GM19328 (cell line): ENCODE measurements at regions not wholly inside any gene's neighbourhood (a gene's known extent, or its start where the extent isn't known, plus 50 kb on each side); places are given as distances from the start of the nearest gene placed in this dataset.
"Not testable (repeated sequence)": the region's sequence is repeated elsewhere in the genome, so short reads cannot be mapped to it uniquely, and the experiment has no call there.

ENCODE experiments used
- ATAC-seq: cut with Tn5 transposase; IDR thresholded peaks from one replicate; pipeline ENCODE4 v1.9.1; 2021; ENCODE audit warnings: mild to moderate bottlenecking, moderate library complexity; ENCODE audit not compliant: unreplicated experiment

DNA sequence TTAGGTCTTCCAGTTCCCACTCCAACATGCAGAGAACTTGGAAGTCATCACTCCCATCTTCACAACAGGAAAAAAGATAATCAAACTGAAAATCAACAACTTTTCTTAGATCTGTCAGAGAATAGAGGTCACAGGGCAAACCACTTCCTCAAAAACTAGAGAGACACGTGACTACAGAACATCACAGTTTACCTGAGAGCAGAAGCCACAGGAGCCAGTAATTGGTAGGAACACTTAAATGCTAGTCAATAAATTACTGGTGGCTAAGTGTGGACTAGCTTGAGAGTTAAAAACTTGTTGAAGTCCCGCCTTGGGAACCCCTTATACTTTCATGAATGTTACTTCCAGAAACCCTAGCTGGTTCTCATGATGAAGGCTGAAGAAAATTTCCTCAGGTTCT is 81.1 kb downstream of the THSD1 start:
- ATAC-seq = peak; percentile 67

DNA sequence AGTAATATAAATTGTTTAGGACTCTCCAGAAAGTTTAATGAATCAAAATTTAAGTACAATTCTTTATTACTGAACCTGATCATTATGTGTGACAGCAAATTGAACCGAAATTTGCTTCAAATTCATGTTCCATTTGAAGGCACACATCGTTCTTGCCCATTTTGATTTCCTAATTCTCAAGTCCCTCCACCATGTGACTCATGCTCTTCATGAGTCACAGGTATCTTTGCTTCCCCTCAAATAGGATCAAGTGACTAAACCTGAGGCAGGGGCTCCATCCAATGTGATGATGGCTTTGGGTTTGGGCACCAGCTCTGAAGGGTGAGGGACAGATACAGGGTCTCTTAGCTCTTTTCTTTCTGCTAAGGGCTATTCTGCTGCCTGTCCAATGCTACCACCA is 86.1 kb downstream of the THSD1 start:
- no peak for ATAC-seq

DNA sequence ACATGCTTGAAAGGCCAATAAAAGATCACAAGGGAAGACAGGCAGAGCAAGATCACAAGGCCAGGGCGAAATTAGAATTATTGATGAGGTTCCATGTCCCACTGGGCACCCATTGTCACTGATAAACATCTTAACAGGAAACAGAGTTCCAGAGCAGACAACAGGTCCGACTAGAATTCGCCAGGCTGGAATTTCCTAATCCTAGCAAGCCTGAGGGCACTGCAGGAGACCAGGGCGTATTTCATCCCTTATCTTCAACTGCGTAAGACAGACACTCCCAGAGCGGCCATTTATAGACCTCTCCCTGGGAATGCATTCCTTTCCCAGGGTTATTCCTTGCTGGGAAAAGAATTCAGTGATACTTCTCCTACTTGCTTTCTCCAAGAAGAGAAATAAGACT is 96.1 kb downstream of the THSD1 start:
- not testable (repeated sequence) for ATAC-seq

DNA sequence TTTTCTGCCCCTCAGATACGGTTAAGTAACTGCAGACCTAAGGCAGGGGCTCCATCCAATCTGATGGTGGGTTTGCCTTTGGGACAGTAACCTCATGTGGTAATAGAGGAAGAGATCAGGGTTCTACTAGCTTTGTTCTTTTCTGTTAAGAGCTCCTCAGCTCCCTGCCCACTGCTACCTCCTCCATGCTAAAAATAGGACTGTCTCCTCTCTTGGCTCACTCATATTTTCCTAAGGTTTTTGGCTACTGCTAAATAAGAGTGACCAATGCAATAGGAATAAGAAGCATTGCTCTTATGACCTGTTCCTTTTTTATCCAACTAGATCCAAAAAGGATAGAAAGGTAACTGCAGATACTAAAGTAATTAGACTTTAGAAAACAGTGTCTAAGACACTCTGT is 99.6 kb downstream of the THSD1 start:
- not testable (repeated sequence) for ATAC-seq

DNA sequence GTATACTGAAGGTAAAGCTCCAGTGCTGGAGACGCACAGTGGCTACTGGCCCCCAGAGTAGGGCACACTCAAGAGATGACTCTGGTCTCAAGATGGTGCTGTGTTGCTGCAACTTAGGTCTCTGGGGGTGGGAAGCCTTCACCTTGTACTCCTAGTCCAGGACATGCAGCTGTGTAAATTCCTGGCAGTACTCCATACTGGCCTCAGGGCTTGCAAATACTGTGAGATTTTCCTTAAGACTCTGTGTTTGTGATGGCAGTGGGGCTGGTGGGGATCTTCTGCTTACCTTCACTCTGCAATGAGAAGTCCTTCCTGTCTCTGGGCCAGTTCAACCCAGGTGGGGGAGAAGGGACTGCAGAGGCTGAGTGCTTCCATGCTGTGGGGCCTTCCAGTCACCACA is 102.9 kb downstream of the THSD1 start:
- not testable (repeated sequence) for ATAC-seq

DNA sequence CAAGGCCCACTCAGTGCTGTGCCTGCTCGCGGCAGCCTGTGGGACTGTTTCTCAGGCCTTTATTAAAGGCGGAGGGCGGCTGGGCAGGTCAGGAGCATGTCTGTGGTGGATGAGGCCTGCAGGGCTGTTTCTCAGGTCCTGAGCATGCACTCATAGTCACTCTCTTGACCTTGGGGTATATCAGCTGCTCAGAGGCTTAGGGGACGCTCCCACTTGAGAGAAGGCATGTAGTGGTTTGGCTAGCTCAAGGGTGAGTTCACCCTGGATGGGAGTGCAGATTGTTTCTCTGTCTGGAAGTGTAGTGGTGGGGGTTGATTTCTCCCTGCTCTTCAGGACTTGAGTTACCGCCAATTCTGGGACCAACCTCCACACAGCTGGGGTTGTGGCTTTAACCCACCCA is 103.3 kb downstream of the THSD1 start:
- not testable (repeated sequence) for ATAC-seq

DNA sequence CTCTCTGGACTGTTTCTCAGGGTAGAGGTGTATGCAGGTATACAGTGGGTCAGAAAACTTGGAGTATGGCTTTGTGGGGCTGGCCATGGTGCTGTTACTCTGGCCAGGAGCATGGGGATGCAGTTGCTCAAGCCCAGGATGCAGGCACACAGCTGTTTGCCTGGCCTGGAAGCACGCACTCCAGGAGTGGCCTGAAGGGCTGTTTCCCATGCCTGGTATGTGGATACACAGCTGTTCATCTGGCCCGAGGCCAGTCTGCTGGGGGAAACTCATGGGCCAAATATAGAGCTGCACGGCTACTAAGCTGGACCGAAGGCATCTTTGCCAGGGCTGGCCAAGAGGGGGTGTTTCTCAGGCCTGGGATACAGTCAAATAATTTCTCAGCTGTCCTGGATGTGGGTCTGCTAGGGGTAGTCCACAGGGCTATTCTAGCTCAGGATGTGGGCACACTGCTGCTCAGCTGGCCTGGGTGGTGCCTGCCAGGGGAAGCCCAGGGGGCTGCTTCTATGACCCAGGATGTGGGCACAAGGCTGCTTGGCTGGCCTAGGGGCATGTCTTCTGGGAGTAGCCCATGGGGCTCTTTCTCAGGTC is 104.1 kb downstream of the THSD1 start:
- ATAC-seq = not testable (repeated sequence)

DNA sequence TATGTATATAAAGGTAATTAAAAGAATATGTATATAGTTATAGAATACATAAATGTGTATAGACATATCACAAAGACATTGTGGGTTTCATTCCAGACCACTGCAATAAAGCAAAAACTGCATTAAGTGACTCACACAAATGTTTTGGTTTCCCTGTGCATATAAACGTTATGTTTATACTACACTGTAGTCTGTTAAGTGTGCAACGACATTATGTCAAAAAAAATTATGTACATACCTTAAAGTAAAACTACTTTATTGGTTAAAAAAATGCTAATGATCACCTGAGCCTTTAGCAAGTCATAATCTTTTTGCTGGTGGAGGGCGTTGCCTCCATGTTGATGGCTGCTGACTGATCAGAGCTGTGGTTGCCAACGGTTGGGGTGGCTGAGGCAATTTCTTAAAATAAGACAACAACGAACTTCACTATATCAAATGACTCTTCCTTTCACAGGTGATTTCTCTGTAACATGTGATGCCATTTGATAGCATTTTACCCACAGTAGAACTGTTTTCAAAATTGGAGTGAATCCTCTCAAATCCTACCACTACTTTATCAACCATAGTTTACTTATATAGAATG is 107.8 kb downstream of the THSD1 start:
- ATAC-seq = not testable (repeated sequence)

DNA sequence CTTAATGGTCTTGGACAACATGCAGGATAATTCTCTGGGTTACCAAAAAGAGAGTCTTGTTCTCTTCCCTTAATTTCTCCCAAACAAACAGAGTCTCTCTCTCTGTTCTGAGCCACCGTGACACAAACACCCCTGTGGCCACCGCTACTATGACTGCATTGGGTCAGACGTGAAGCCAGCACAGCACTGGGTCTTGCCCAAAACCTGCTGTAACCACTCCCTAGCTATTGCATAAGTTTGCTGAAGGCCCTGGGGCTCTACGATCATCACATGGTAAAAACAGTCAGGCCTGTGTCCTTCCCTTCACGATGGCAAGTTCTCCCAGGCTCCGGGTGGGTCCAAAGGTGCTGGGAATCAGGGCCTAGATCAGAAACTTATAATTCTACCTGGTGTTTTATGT is 117.1 kb downstream of the THSD1 start:
- not testable (repeated sequence) for ATAC-seq

DNA sequence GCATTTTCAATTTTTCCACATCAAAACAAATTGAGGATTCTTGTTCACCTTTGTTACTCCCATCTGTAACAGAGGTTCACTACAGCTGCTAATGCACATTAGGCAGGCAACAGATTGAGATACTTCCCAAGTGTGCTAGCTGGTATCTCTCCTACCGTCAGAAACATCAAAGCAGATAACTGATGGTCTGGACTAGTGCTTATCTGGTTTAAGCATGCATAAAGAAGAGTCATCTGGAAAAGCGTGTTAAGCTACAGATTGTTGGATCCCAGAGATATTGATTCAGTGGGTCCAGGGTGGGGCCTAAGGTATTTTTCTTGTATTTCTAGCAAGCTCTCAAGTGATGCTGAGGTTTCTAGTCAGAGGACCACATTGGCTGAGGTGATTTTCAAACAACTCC is 122.0 kb upstream of the NEK3 start:
- ATAC-seq = not testable (repeated sequence)

DNA sequence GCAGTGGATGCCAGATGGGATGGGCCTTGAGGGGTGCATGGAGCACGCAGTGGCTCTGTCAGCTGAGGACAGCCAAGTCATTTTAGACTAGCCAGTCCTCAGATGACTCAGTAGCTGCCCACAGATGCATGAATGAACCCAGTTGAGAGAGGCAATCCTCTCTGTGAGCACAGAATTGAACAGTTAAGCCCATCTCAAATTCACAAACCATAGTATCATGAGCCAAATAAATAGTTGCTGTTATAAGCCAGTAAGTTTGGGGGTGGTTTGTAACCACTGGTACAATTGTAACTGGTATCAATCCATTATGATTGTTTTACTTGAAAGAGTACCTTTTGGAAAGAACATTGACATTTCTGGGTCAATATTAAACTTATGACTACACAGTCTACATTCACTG is 120.0 kb upstream of the NEK3 start:
- ATAC-seq = not testable (repeated sequence)

DNA sequence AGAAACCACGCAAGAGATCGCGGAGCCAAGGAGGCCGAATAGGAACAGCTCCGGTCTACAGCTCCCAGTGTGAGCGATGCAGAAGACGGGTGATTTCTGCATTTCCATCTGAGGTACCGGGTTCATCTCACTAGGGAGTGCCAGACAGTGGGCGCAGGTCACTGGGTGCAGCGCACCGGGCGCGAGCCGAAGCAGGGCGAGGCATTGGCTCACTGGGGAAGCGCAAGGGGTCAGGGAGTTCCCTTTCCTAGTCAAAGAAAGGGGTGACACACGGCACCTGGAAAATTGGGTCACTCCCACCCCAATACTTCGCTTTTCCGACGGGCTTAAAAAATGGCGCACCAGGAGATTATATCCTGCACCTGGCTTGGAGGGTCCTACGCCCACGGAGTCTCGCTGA is 94.9 kb upstream of the NEK3 start:
- not testable (repeated sequence) for ATAC-seq

DNA sequence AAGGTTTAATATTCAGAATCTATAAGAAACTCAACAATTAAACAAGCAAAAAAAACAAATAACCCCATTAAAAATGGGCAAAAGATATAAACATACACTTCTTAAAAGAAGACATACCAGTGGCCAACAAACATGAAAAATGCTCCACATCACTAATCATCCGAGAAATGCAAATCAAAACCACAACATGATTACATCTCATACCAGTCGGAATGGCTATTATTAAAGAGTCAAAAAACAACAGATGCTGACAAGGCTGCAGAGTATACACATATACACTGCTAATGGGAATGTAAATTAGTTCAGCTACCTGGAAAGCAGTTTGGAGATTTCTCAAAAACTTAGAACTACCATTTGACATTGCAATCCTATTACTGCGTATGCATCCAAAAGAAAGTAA is 81.4 kb upstream of the NEK3 start:
- peak; percentile 91 for ATAC-seq

DNA sequence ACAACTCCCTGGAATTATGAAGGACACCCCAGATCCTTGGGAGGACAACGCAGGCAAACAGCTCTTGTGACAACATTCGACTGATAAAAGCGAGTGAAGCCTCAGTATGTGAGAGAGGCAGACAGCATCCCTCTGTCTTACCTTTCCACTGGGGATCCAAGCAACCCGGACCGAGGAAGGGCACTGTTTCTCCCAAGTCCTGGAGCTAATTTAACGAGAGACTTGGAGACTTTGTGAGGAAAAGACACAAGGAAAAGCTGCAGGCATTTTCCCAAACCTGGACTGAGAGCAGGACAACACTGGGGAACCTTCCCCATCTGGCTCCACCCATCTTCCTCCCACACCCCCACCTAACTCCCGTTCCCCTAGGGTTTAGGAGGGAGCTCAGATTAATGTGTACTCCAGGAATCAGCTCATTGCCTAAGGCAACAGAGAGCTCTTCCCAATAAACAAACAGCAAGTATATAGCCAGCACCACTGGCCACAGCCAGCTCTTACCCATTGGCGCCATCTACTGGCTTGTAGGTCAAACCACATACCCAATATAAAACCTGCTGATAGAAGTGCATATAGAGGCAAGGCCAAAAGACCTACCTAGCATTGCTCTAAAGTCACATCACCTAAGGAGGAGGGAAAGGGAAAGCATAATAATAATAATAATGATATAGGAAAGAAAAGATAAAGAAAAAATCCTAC is 76.7 kb upstream of the NEK3 start:
- ATAC-seq = peak; percentile 68

DNA sequence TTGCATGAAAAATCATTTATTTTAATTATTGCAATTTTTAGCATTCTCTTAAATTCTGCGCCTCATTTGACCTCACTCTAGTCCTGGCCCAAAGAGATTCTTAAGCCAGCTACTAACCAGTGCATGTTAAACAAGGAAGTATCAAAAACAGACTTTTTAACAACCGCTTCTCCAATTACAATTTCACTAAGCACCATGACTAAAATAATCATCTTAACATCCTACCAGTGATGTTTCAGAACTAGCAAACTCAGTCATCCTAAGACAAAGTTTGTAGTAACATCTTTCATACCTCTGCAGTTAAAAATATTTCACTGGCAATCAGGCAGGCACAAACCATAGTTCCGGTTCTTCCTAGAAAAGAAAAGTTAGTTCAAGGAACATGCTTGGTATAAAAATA is 75.5 kb upstream of the NEK3 start:
- not testable (repeated sequence) for ATAC-seq

DNA sequence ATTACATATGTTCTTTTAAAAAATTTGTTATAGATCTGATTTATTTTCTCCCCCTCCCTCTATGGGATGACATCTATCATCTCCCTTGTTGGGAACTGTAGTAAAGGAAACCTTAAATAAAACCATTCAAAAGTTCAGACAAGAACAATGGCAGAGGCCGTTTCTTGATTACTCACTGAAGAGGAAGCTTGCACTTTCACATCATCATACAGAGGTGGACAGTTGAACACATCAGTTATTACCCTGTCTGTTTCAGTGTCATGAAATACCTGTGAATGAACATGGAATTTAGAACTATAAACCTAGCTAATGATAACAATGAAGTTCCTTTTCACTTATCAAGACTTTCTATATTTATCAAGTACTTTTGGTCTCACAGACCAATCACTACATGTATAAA is 63.7 kb upstream of the NEK3 start:
- ATAC-seq = not testable (repeated sequence)

DNA sequence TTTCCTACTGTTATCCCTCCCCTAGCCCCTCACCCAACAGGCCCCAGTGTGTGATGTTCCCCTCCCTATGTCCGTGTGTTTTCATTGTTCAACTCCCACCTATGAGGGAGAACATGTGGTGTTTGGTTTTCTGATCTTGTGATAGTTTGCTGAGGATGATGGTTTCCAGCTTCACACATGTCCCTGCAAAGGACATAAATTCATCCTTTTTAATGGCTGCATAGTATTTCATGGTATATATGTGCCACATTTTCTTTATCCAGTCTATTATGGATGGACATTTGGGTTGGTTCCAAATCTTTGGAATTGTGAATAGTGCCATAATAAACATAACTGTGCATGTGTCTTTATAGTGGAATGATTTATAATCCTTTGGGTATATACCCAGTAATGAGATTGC is 54.5 kb upstream of the NEK3 start:
- ATAC-seq = not testable (repeated sequence)

DNA sequence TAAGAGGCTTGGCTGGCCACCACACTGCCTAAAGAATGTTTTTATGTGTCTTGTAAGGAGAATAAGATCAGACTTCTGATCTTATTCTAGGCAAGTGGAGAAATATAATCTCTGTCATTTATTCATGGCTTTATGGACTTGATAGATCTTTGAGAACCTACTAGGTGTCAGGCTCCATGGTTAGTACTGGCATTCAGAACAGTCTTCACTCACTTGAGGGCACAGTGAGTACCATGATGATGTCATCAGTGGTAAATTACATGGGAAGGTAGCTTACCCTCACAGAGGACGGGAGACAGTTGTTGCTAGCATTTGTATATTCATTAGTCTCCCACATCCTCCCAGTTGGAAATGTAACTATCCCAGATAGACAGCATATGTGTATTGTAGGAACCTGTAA is 53.5 kb upstream of the NEK3 start:
- ATAC-seq = not testable (repeated sequence)

DNA sequence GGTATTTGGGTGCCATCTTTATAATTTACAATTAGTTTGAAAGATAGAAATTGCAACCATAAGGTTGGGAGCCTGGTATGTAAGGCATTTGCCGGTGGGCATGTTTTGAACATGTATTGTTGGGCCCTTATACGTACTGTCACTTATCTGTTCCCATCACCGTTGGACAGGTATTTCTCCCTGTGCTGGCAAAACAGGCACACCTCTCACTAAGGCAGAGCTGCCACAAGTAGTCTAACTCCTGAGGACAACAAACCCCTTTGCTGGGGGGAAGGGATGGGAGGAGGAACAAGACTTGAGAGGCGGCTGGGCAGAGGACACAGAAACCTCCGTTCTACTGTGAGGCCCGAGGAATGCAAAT is 52.0 kb upstream of the NEK3 start:
- ATAC-seq = not testable (repeated sequence)

DNA sequence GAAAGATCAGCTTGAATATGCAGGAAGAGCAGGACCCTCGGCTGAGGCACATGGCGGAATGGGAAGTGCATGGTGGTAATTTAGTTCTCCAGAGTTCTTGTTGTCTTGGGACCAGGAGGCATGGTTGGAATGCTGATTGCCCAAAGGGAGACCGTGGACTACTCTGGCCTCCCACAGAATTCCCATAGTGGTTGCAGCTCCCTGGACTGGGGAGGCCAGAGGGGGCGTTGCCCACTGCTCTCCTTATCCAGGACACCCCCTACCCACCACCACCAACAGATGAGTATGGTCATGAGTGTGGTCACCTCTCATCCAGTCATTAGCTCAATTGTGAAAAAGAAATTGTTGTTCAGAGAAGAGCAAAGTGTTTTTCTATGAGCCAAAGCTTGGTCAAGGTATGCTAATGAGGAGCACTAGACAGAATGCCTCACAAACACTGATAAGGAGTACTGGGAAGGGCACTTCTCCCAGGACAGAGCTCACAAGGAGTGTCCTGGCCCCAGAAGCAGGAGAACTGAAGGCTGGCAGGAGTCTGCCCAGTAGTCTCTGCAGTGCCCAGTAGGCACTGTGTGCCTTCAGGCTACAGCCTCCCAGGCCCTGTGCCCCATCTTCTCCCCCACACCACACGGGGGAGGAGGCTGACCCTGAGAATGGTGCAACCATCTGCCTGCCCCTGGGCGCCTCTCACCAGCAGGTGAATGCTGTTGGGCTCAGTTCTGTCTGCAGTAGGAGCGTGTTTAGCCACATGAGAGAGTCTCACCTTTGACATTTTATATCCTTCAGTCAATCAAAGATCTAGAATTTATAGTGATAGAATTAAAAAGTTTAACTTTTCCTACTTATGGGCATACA is 51.4 kb upstream of the NEK3 start:
- ATAC-seq = not testable (repeated sequence)
